HepG2 (cell line): ENCODE measurements at regions not wholly inside any gene's neighbourhood (a gene's known extent, or its start where the extent isn't known, plus 50 kb on each side); places are given as distances from the start of the nearest gene placed in this dataset.

Source experiments
- ATAC-seq: fragments of 200-7000 bp; cut with Tn5 transposase; 3 replicates; pipeline ENCODE4 v1.9.1; 2020; ENCODE audit warnings: mild to moderate bottlenecking, moderate library complexity
- BruUV-seq: library from RNA; stranded (reverse); fragments of 400-500 nt; replicated peaks from 2 replicates; lab custom pipeline; 2021; lab: Mats Ljungman, UMichigan
- CTCF ChIA-PET: fragments of 300-600 bp; formaldehyde crosslinking; extraction: SDS; loops from one replicate; lab custom pipeline; 2021; ENCODE audit warnings: low total read pairs, inconsistent platforms, low intra/inter-chr PET ratio; lab: Yijun Ruan, JAX
- POLR2A ChIA-PET: fragments of 350-600 bp; sonication (Branson Sonifier 250); formaldehyde crosslinking; loops from one replicate; lab custom pipeline; 2020; ENCODE audit warnings: antibody characterized with exemption, inconsistent platforms; lab: Yijun Ruan, JAX
- DNase-seq: peaks from one replicate; pipeline ENCODE4 v3.0.0-alpha.2; 2015; ENCODE audit warnings: low spot score
- FAIRE-seq: peaks from 3 replicates; lab custom pipeline; 2011; peaks lifted over from hg19 to GRCh38; lab: Jason Lieb, UNC
- H2AFZ ChIP-seq: one replicate; pipeline ENCODE4 v1.6.1; 2011; ENCODE audit warnings: low read length, inconsistent platforms
- H3K27ac ChIP-seq: fragments of 300-600 bp; 3 replicates; pipeline ENCODE4 v1.8.0; 2011; ENCODE audit warnings: mixed run types, mild to moderate bottlenecking, mixed read lengths, low read length, inconsistent platforms; ENCODE audit not compliant: insufficient read depth; ENCODE audit errors: extremely low read length
- H3K27me3 ChIP-seq, 2 experiments: fragments of 200-600 bp in 1 of 2; 2 replicates in 1 of 2; 3 replicates in 1 of 2; pipeline versions ENCODE4 v1.6.0 to v1.8.0; 2011; ENCODE audit warnings: low read length in 2 of 2, mild to moderate bottlenecking in 2 of 2, moderate library complexity in 2 of 2, inconsistent platforms in 1 of 2; ENCODE audit not compliant: insufficient read depth in 2 of 2, control insufficient read depth in 1 of 2
- H3K36me3 ChIP-seq, 2 experiments: fragments of 200-600 bp in 1 of 2; replicated peaks in 1 of 2; 2 replicates in 1 of 2; 3 replicates in 1 of 2; pipeline versions ENCODE4 v1.5.1 to v1.8.0; 2011; ENCODE audit warnings: low read length in 2 of 2, inconsistent platforms in 1 of 2; ENCODE audit not compliant: insufficient read depth in 2 of 2, control insufficient read depth in 1 of 2
- H3K4me1 ChIP-seq: 2 replicates; pipeline ENCODE4 v1.5.1; 2012; ENCODE audit warnings: low read length, inconsistent platforms; ENCODE audit not compliant: insufficient read depth
- H3K4me2 ChIP-seq: 2 replicates; pipeline ENCODE4 v1.6.0; 2011; ENCODE audit warnings: low read depth, low read length, inconsistent platforms
- H3K4me3 ChIP-seq, 3 experiments: fragments of 200-600 bp in 1 of 3; sonication (generic), shearing (Covaris generic) in 1 of 3; replicated peaks in 1 of 3; 2 replicates each; pipeline ENCODE4 v1.5.1; 2011 to 2016; ENCODE audit warnings: low read length in 3 of 3, inconsistent platforms in 2 of 3, low read depth in 2 of 3, mild to moderate bottlenecking in 2 of 3, control low read depth in 1 of 3, mixed read lengths in 1 of 3; ENCODE audit not compliant: insufficient read depth in 1 of 3
- H3K79me2 ChIP-seq: one replicate; pipeline ENCODE4 v1.6.1; 2011; ENCODE audit warnings: low read length, inconsistent platforms; ENCODE audit not compliant: insufficient read depth
- H3K9ac ChIP-seq: 2 replicates; pipeline ENCODE4 v1.6.0; 2011; ENCODE audit warnings: mild to moderate bottlenecking, low read depth, low read length, inconsistent platforms; ENCODE audit not compliant: insufficient read depth
- H3K9me3 ChIP-seq: 2 replicates; pipeline ENCODE4 v1.5.1; 2012; ENCODE audit warnings: mild to moderate bottlenecking, low read length
- H4K20me1 ChIP-seq: 2 replicates; pipeline ENCODE4 v1.6.0; 2011; ENCODE audit warnings: inconsistent platforms, mild to moderate bottlenecking, low read length, moderate library complexity; ENCODE audit not compliant: insufficient read depth
- CBFB ChIP-seq: sonication (generic); formaldehyde crosslinking; IDR thresholded peaks from 2 replicates; pipeline ENCODE4 v1.4.0; 2020; ENCODE audit warnings: missing genetic modification reagents
- ETV5 ChIP-seq: IDR thresholded peaks from 2 replicates; pipeline ENCODE4 v1.6.1; 2018; ENCODE audit warnings: missing biosample characterization, missing genetic modification reagents, inconsistent platforms, borderline replicate concordance
- GTF3A ChIP-seq: sonication (generic); formaldehyde crosslinking; conservative IDR thresholded peaks from 2 replicates; pipeline ENCODE4 v1.4.0; 2020; ENCODE audit warnings: mild to moderate bottlenecking, missing genetic modification reagents
- RBFOX2 ChIP-seq: fragments of 200-400 bp; formaldehyde crosslinking; IDR thresholded peaks from 2 replicates; pipeline ENCODE4 v1.6.1; 2017; ENCODE audit warnings: low read depth, mild to moderate bottlenecking, low read length
- RFX5 ChIP-seq: IDR thresholded peaks from 2 replicates; pipeline ENCODE4 v1.6.1; 2011; ENCODE audit warnings: low read depth, low read length, improper control_type of control experiment
- TCF7 ChIP-seq: sonication (generic); IDR thresholded peaks from 2 replicates; pipeline ENCODE4 v1.6.1; 2016; ENCODE audit warnings: antibody characterized with exemption, low read depth
- TERF1 ChIP-seq: sonication (generic); formaldehyde crosslinking; IDR thresholded peaks from 2 replicates; pipeline ENCODE4 v1.8.0; 2022; ENCODE audit warnings: mild to moderate bottlenecking, missing genetic modification reagents, moderate library complexity
- ZNF503 ChIP-seq: sonication (generic); formaldehyde crosslinking; IDR thresholded peaks from 2 replicates; pipeline ENCODE4 v1.4.0; 2020; ENCODE audit warnings: missing genetic modification reagents
- ZNF652 ChIP-seq: IDR thresholded peaks from 2 replicates; pipeline ENCODE4 v1.6.1; 2016; ENCODE audit warnings: low read depth, borderline replicate concordance
- ZNF672 ChIP-seq: sonication (generic); formaldehyde crosslinking; IDR thresholded peaks from 2 replicates; pipeline ENCODE4 v1.8.1; 2022; ENCODE audit warnings: missing genetic modification reagents
- WGBS: methylation state at CpG from one replicate; pipeline ENCODE4 v1.1.6; 2017; ENCODE audit warnings: low lambda C conversion rate; 5-methylcytosine and 5-hydroxymethylcytosine counted together
- in situ Hi-C: cut with HindIII; loops from 2 replicates; pipeline ENCODE4 v1.10.0; 2017; ENCODE audit warnings: low pct_unique_long_range_greater_than_20kb; ENCODE audit not compliant: extremely low pct_ligation_motif_present
- intact Hi-C: fragments of 100-400 bp; cut with micrococcal nuclease; formaldehyde crosslinking; loops from one replicate; pipeline ENCODE4 v1.10.0; 2022; ENCODE audit not compliant: unreplicated experiment

GRCh38 chr1:60133000-60133673, 59.6 kb upstream of the C1orf87 start:
- no peak overlapping the region for H3K27ac ChIP-seq
- CTCF ChIA-PET, result no interaction called here
- DNase-seq, result no peak
- no peak overlapping the region for H3K9ac ChIP-seq
- no peaks in the 10 kb centered on the region for H3K4me1 ChIP-seq
- no peak overlapping the region for H3K4me3 ChIP-seq
- no peaks in the 10 kb centered on the region for H3K36me3 ChIP-seq
- H3K4me2 ChIP-seq, result no peak overlapping the region
- no peaks in the 10 kb centered on the region for H3K79me2 ChIP-seq
- H4K20me1 ChIP-seq, result no peaks in the 10 kb centered on the region
- POLR2A ChIA-PET, result no interaction called here
- FAIRE-seq, result no peak
- no peaks in the 10 kb centered on the region for H3K9me3 ChIP-seq
- no peak overlapping the region for H2AFZ ChIP-seq
- H3K27me3 ChIP-seq, result no peaks in the 10 kb centered on the region
- no peak for ATAC-seq
- WGBS, result 3% methylated on average over 9 of the region's 9 CpGs
- BruUV-seq, result no TSS peak
- TF ChIP-seq GTF3A (CRISPR knock-in tag), result no peak
- TF ChIP-seq TERF1, result no peak
- no peak for TF ChIP-seq ZNF672 (CRISPR knock-in tag)
- TF ChIP-seq ZNF652, result peak; percentile 49; the same call in 1 of the 2 replicates
- no peak for TF ChIP-seq CBFB (CRISPR knock-in tag)
- TF ChIP-seq RFX5, result no peak
- TF ChIP-seq ZNF503 (CRISPR knock-in tag), result no peak
- TF ChIP-seq RBFOX2, result no peak
- TF ChIP-seq TCF7, result peak; percentile 65; the same call in 1 of the 2 replicates
- TF ChIP-seq ETV5, result no peak
- in situ Hi-C loops, result no loop called here
- intact Hi-C loops, result no loop called here
